Astrocyte of the spinal cord (primary cell): ENCODE measurements at regions not wholly inside any gene's neighbourhood (a gene's known extent, or its start where the extent isn't known, plus 50 kb on each side); places are given as distances from the start of the nearest gene placed in this dataset.

Source experiments
- DNase-seq: peaks from one replicate; pipeline ENCODE4 v3.0.0; 2011; ENCODE audit warnings: low read depth, low spot score
- H3K4me3 ChIP-seq: 2 replicates; pipeline ENCODE4 v1.5.1; 2011; ENCODE audit warnings: low read depth, mild to moderate bottlenecking, low read length, moderate library complexity
- in situ Hi-C: cut with HindIII; loops from 2 replicates; pipeline ENCODE4 v1.10.0; 2017; ENCODE audit warnings: low sequenced_read_pairs
- TF ChIP-seq, protein P1 (sequence below): IDR thresholded peaks from 2 replicates; pipeline ENCODE4 v1.5.1; 2012; ENCODE audit warnings: low read depth, mild to moderate bottlenecking, low read length, inconsistent platforms

DNA sequence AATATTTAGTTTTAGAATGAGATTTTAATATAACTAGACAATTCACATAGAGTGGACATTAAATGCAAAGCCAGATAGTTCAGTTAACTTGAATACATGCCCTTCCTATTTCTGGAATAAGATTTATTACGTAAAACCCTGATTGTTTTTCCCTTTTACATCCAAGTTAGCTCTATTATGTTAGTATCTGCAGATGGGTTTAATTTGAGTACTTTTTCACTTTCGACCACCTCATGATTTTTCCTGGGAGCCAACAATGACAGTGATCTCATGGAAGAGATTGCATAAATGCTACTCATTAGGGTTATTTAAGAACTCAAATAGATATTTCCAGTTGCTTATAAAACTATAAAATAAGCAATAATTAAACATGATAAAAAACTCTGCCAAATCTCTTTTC is 199.4 kb upstream of the PTGFR start:
- in situ Hi-C loops: no loop called here
- TF ChIP-seq, protein P1, sequence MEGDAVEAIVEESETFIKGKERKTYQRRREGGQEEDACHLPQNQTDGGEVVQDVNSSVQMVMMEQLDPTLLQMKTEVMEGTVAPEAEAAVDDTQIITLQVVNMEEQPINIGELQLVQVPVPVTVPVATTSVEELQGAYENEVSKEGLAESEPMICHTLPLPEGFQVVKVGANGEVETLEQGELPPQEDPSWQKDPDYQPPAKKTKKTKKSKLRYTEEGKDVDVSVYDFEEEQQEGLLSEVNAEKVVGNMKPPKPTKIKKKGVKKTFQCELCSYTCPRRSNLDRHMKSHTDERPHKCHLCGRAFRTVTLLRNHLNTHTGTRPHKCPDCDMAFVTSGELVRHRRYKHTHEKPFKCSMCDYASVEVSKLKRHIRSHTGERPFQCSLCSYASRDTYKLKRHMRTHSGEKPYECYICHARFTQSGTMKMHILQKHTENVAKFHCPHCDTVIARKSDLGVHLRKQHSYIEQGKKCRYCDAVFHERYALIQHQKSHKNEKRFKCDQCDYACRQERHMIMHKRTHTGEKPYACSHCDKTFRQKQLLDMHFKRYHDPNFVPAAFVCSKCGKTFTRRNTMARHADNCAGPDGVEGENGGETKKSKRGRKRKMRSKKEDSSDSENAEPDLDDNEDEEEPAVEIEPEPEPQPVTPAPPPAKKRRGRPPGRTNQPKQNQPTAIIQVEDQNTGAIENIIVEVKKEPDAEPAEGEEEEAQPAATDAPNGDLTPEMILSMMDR: no peak
- no peak overlapping the region for H3K4me3 ChIP-seq
- DNase-seq: no peak

DNA sequence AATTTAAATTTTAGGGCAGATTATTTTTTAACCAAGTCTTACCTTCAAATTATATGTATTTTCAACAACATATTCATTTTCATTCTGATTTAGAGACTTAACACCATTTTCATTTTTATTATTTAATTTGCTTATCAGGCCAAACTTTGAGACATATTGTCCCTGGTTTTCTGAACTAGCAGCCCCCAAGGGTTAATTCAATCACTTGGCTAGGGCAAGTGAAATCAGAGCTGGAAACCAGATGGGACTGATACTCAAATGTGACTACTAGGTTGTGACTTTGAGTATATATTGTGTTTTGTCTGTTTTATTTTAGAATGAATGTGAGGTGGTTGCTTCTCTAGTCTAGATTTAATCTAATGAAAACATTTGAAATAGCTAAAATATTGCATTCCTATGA is 198.9 kb upstream of the PTGFR start:
- DNase-seq: no peak
- in situ Hi-C loops: no loop called here
- TF ChIP-seq, protein P1: no peak
- no peak overlapping the region for H3K4me3 ChIP-seq

DNA sequence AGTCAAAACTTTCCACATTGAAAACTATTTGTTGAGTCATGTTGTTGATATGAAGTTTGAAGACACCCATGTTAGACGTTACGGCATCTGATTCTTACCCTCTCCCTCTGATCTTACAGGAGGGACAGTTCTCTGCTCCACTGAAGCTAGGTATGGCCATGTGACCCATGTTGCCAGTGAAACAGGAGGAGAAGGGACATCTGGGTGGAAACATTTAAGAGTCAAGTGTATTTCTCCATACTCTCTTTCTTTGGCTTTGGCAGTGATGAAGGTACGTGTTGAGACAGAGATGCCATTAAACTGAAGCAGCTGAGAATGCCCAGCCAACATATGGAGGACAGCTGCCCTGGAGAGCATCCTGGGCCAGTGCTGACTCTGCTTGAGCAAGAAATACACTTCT is 198.4 kb upstream of the PTGFR start:
- DNase-seq: no peak
- TF ChIP-seq, protein P1: no peak
- no peak overlapping the region for H3K4me3 ChIP-seq
- in situ Hi-C loops: no loop called here

DNA sequence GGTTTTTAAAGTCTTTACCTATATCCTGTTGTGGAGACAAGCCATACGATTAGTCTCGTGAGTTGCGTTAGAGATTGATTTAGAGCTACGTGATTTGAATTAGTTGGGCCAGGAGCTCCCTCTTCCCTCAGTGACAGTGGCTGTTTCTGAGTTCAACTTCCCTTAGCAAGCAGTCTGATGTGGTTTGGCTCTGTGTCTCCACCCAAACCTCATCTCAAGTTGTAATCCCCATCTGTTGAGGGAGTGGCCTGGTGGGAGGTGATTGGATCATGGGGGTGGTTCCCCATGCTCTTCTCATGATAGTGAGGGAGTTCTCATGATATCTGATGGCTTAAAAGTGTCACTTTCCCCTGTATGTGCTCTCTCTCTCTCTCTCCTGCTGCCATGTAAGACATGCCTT is 192.9 kb upstream of the PTGFR start:
- TF ChIP-seq, protein P1: no peak
- no peak overlapping the region for H3K4me3 ChIP-seq
- in situ Hi-C loops: no loop called here
- peak; percentile 12 for DNase-seq

DNA sequence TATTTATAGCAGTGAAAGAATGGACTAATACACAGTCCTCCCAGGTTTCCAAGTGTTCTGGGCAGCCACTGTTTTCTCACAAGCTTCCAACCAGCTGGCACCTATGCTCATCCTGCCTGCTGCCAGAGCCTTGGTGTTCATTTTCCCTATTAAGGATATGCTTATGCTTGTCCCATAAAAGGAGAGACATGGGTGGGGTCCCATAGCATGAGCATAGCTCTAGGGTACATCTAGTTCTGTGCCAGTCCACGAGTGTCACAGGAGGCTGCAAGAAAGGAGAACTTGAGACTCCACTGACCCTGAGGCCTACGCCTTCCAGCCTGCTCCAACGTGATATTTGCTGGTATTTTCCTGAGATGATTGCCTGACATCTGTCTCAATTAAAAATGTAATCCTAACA is 192.4 kb upstream of the PTGFR start:
- H3K4me3 ChIP-seq: no peak overlapping the region
- in situ Hi-C loops: no loop called here
- TF ChIP-seq, protein P1: no peak
- DNase-seq: no peak

DNA sequence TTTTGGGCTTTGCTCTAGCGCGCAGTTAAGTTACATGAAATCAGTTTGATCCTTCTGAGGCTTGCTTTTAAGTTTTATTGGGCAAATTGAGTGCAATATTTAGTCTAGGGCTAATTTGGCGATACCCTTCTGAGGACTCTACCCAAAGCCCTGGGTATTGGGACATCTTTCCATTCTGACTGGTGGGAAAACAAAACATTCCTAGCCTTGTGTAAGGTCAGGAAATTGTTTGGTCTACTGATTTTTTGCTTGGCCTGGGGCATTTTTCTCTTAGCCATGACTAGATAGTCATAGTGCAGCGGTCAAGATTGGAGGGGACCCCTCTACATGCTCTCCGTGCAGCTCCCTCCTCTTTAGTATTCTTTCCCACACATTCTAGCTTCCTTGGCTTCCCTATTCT is 189.6 kb upstream of the PTGFR start:
- TF ChIP-seq, protein P1: no peak
- no peak for DNase-seq
- in situ Hi-C loops: no loop called here
- no peak overlapping the region for H3K4me3 ChIP-seq

DNA sequence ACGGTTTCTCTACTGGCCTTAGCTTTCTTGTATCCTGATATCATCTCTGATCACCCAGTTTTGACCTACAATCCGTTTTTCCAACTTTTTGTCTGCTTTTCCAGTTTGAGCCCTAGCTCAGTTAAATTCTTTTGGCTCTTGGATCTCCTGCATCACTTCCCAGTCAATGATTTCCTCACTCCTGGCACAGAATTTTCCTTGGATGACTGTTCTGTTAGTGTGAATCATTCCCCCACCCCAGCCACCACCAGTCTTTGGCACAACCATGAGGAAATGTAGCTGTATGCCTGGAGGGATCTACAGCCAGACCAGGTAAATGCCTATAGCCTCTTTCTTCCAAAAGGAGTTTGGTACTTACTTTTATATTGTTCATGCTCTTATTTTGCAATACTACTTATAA is 187.2 kb upstream of the PTGFR start:
- DNase-seq: peak; percentile 91
- no peak overlapping the region for H3K4me3 ChIP-seq
- in situ Hi-C loops: no loop called here
- TF ChIP-seq, protein P1: no peak
